ENCODE measurements at regions not wholly inside any gene's neighbourhood (a gene's known extent, or its start where the extent isn't known, plus 50 kb on each side); places are given as distances from the start of the nearest gene placed in this dataset.
"Not testable (repeated sequence)": the region's sequence is repeated elsewhere in the genome, so short reads cannot be mapped to it uniquely, and the experiment has no call there.

DNA sequence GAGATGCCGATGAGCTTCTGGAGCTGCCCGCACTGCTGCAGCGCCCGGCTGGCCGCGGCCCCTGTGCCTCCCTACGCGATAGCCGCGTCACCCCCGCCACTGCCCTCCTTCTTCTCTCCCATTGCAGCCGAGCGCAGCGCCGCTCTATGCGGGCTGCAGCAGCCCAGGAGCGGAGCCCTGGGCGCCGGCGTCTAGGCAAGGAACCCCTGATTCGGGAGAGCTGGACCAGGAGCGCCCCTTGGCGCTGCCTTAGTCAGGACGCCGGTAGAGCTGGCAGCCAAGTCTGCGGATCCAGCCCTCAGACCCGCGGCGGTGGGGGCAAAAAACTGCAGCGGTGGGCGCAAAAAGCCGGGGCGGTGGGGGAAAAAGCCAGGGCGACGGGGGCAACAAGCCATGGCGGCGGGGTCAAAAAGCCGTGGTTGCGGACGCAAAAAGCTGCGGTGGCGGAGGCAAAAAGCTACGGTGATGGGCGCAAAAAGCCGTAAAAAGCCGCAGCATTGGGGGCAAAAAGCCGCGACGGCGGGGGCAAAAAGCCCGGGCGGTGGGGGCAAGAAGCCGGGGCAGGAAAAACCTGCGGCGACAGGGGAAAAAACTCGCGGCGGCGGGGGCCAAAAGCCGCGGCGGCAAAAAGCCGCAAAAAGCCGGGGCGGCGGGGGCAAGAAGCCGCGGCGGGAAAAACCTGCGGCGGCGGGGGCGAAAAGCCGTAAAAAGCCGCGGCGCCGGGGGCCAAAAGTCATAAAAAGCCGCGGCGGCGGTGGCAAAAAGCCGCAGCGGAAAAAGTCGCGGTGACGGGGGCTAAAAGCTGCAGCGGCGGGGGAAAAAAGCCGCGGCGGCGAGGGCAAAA lies 1668.6 kb downstream of the RPIA start:
- H3K4me1 ChIP-seq; H3K9me3 ChIP-seq; intact Hi-C loops (cut with DNase I; ENCODE audit: low total_unique reads); H3K36me3 ChIP-seq; H3K27ac ChIP-seq; DNase-seq: not testable (repeated sequence)
- WGBS, 5 donors, result 12 to 24% (median 18%) methylated on average over 40 to 64 of the region's 93 CpGs
- peaks cover 0 to 13% (median 7%) of the 10 kb centered on the region in 3 donors for H3K27me3 ChIP-seq
- H3K4me3 ChIP-seq, result peak overlapping the region in 1 of 4 donors; percentile 11

DNA sequence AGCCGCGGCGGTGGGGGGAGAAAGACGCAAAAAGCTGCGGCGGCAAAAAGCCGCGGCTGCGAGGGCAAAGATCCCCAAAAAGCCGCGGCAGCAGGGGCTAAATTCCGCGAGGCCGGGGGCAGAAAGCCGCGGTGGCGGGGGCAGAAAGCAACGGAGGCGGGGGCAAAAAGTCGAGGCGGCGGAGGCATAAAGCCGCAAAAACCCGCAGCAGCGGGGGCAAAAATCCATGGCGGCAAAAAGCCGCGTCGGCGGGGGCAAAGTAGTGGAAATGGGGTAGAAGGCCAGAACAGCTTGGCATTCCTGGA lies 1669.2 kb downstream of the RPIA start:
- H3K36me3 ChIP-seq; intact Hi-C loops (cut with DNase I; ENCODE audit: low total_unique reads); H3K9me3 ChIP-seq; H3K27ac ChIP-seq; DNase-seq; H3K4me1 ChIP-seq: not testable (repeated sequence)
- Histone ChIP-seq H3K4me3 (peak overlapping the region in 1 of 4 donors; percentile 11), H3K27me3 (peaks cover 0 to 13% (median 7%) of the 10 kb centered on the region in 3 donors)
- 15 to 23% (median 18%) methylated on average over 12 to 30 of the region's 30 CpGs for WGBS, 5 donors

Small RNA genes lying in the stretch of these regions (small RNA-seq; reads per million reads assigned to genes)
- gene AC233263.1, result 0 reads per million in 4 donors
- 0 reads per million in 4 donors for gene AC233263.2
- gene IGKV1D-35, result 0 reads per million in 4 donors
- 0 reads per million in 4 donors for gene IGKV2D-19
- 0 reads per million in 4 donors for gene IGKV2D-36
- gene IGKV2D-38, result 0 reads per million in 4 donors
- gene IGKV3D-25, result 0 reads per million in 4 donors

Measured in stomach (tissue), 8 donors.